ENCODE measurements at regions not wholly inside any gene's neighbourhood (a gene's known extent, or its start where the extent isn't known, plus 50 kb on each side); places are given as distances from the start of the nearest gene placed in this dataset.
A peak's percentile ranks its signal among the peaks of the same experiment; 100 is the strongest.

GRCh38 chr1:66443793-66444192, 90.2 kb upstream of the SGIP1 start:
- Histone ChIP-seq H4K91ac (ENCODE audit: low read depth, low read length, poor library complexity) (no peak overlapping the region), H3K27me3 (ENCODE audit: control insufficient read depth in 3 of 3, insufficient read depth in 3 of 3, low read depth in 1 of 3, low read length in 3 of 3) (no peaks in the 10 kb centered on the region), H3K4me3 (ENCODE audit: low read length in 2 of 2) (no peak overlapping the region), H2BK120ac (ENCODE audit: low read depth, low read length) (no peak overlapping the region), H4K8ac (ENCODE audit: low read depth, low read length) (no peak overlapping the region), H2BK5ac (ENCODE audit: low read length) (no peak overlapping the region), H3K4me1 (ENCODE audit: control insufficient read depth in 2 of 2, insufficient read depth in 1 of 2, low read depth in 1 of 2, low read length in 2 of 2) (peaks cover 7% of the 10 kb centered on the region in 2 donors), H2AK5ac (ENCODE audit: low read depth, low read length) (no peak overlapping the region), H3K18ac (ENCODE audit: low read length) (no peak overlapping the region), H3K79me1 (ENCODE audit: low read depth, low read length) (no peaks in the 10 kb centered on the region), H3K9ac (ENCODE audit: low read depth, low read length, poor library complexity) (no peak overlapping the region), H2BK12ac (ENCODE audit: low read length) (no peak overlapping the region), H3K4me2 (ENCODE audit: insufficient read depth, low read length, poor library complexity, severe bottlenecking) (no peak overlapping the region), H2BK15ac (ENCODE audit: low read length) (no peak overlapping the region), H3K23ac (ENCODE audit: low read depth, low read length, poor library complexity) (no peak overlapping the region), H3K27ac (replicated peaks; ENCODE audit: low read length) (no peak overlapping the region), H2AFZ (ENCODE audit: low read length) (no peak overlapping the region), H3K4ac (ENCODE audit: low read length) (no peak overlapping the region), H3K9me3 (replicated peaks in 1 of 2; ENCODE audit: control insufficient read depth in 2 of 2, insufficient read depth in 1 of 2, low read depth in 1 of 2, low read length in 2 of 2) (no peaks in the 10 kb centered on the region), H3K36me3 (replicated peaks in 1 of 2; ENCODE audit: control insufficient read depth in 2 of 2, insufficient read depth in 2 of 2, low read length in 2 of 2) (no peaks in the 10 kb centered on the region), H3K14ac (ENCODE audit: low read length) (no peak overlapping the region)
- no peak for DNase-seq (ENCODE audit: low spot score)
- WGBS, 2 donors (ENCODE audit: extremely low coverage in 2 of 2, insufficient read length in 2 of 2, insufficient replicate concordance in 1 of 2), result no CpG with 5 or more reads among the region's 1 CpG

GRCh38 chr1:66444438-66445265, 89.3 kb upstream of the SGIP1 start:
- Histone ChIP-seq H3K18ac (ENCODE audit: low read length) (no peak overlapping the region), H3K4me1 (ENCODE audit: control insufficient read depth in 2 of 2, insufficient read depth in 1 of 2, low read depth in 1 of 2, low read length in 2 of 2) (peaks cover 7% of the 10 kb centered on the region in 2 donors), H3K9ac (ENCODE audit: low read depth, low read length, poor library complexity) (no peak overlapping the region), H4K8ac (ENCODE audit: low read depth, low read length) (no peak overlapping the region), H3K36me3 (replicated peaks in 1 of 2; ENCODE audit: control insufficient read depth in 2 of 2, insufficient read depth in 2 of 2, low read length in 2 of 2) (no peaks in the 10 kb centered on the region), H3K4me3 (ENCODE audit: low read length in 2 of 2) (no peak overlapping the region), H2AK5ac (ENCODE audit: low read depth, low read length) (no peak overlapping the region), H2BK120ac (ENCODE audit: low read depth, low read length) (no peak overlapping the region), H3K27ac (replicated peaks; ENCODE audit: low read length) (no peak overlapping the region), H3K9me3 (replicated peaks in 1 of 2; ENCODE audit: control insufficient read depth in 2 of 2, insufficient read depth in 1 of 2, low read depth in 1 of 2, low read length in 2 of 2) (no peaks in the 10 kb centered on the region), H3K23ac (ENCODE audit: low read depth, low read length, poor library complexity) (no peak overlapping the region), H2AFZ (ENCODE audit: low read length) (no peak overlapping the region), H4K91ac (ENCODE audit: low read depth, low read length, poor library complexity) (no peak overlapping the region), H3K27me3 (ENCODE audit: control insufficient read depth in 3 of 3, insufficient read depth in 3 of 3, low read depth in 1 of 3, low read length in 3 of 3) (no peaks in the 10 kb centered on the region), H3K4ac (ENCODE audit: low read length) (no peak overlapping the region), H3K4me2 (ENCODE audit: insufficient read depth, low read length, poor library complexity, severe bottlenecking) (no peak overlapping the region), H2BK12ac (ENCODE audit: low read length) (no peak overlapping the region), H3K14ac (ENCODE audit: low read length) (no peak overlapping the region), H3K79me1 (ENCODE audit: low read depth, low read length) (no peaks in the 10 kb centered on the region), H2BK5ac (ENCODE audit: low read length) (no peak overlapping the region), H2BK15ac (ENCODE audit: low read length) (no peak overlapping the region)
- no CpG with 5 or more reads among the region's 3 CpGs for WGBS, 2 donors (ENCODE audit: extremely low coverage in 2 of 2, insufficient read length in 2 of 2, insufficient replicate concordance in 1 of 2)
- DNase-seq (ENCODE audit: low spot score), result no peak

- H3K23ac ChIP-seq (ENCODE audit: low read depth, low read length, poor library complexity), result no peak overlapping the region
- no peak overlapping the region for H3K14ac ChIP-seq (ENCODE audit: low read length)
- H3K9me3 ChIP-seq (replicated peaks in 1 of 2; ENCODE audit: control insufficient read depth in 2 of 2, insufficient read depth in 1 of 2, low read depth in 1 of 2, low read length in 2 of 2), result no peaks in the 10 kb centered on the region
- H4K91ac ChIP-seq (ENCODE audit: low read depth, low read length, poor library complexity), result no peak overlapping the region
- H2AK5ac ChIP-seq (ENCODE audit: low read depth, low read length), result no peak overlapping the region
- H3K27me3 ChIP-seq (ENCODE audit: control insufficient read depth in 3 of 3, insufficient read depth in 3 of 3, low read depth in 1 of 3, low read length in 3 of 3), result no peaks in the 10 kb centered on the region
- H4K8ac ChIP-seq (ENCODE audit: low read depth, low read length), result no peak overlapping the region
- DNase-seq (ENCODE audit: low spot score), result no peak
- H3K79me1 ChIP-seq (ENCODE audit: low read depth, low read length), result no peaks in the 10 kb centered on the region
- H3K4me2 ChIP-seq (ENCODE audit: insufficient read depth, low read length, poor library complexity, severe bottlenecking), result no peak overlapping the region
- WGBS, 2 donors (ENCODE audit: extremely low coverage in 2 of 2, insufficient read length in 2 of 2, insufficient replicate concordance in 1 of 2), result no CpG with 5 or more reads among the region's 5 CpGs
- no peak overlapping the region for H2BK120ac ChIP-seq (ENCODE audit: low read depth, low read length)
- peak overlapping the region; percentile 5 for H3K18ac ChIP-seq (ENCODE audit: low read length)
- no peak overlapping the region for H3K9ac ChIP-seq (ENCODE audit: low read depth, low read length, poor library complexity)
- peak overlapping the region; percentile 85 for H2AFZ ChIP-seq (ENCODE audit: low read length)
- no peak overlapping the region for H3K4ac ChIP-seq (ENCODE audit: low read length)
- no peak overlapping the region for H2BK15ac ChIP-seq (ENCODE audit: low read length)
- peak overlapping the region; percentile 14 for H3K27ac ChIP-seq (replicated peaks; ENCODE audit: low read length)
- H3K4me3 ChIP-seq (ENCODE audit: low read length in 2 of 2), result no peak overlapping the region
- peaks cover 7% of the 10 kb centered on the region in 2 donors for H3K4me1 ChIP-seq (ENCODE audit: control insufficient read depth in 2 of 2, insufficient read depth in 1 of 2, low read depth in 1 of 2, low read length in 2 of 2)
- H2BK5ac ChIP-seq (ENCODE audit: low read length), result no peak overlapping the region
- H3K36me3 ChIP-seq (replicated peaks in 1 of 2; ENCODE audit: control insufficient read depth in 2 of 2, insufficient read depth in 2 of 2, low read length in 2 of 2), result no peaks in the 10 kb centered on the region
- no peak overlapping the region for H2BK12ac ChIP-seq (ENCODE audit: low read length)
Measured at GRCh38 chr1:66445492-66446181, 88.3 kb upstream of the SGIP1 start.

- peak overlapping the region; percentile 85 for H2AFZ ChIP-seq (ENCODE audit: low read length)
- H3K79me1 ChIP-seq (ENCODE audit: low read depth, low read length), result no peaks in the 10 kb centered on the region
- no CpG with 5 or more reads among the region's 8 CpGs for WGBS, 2 donors (ENCODE audit: extremely low coverage in 2 of 2, insufficient read length in 2 of 2, insufficient replicate concordance in 1 of 2)
- no peaks in the 10 kb centered on the region for H3K9me3 ChIP-seq (replicated peaks in 1 of 2; ENCODE audit: control insufficient read depth in 2 of 2, insufficient read depth in 1 of 2, low read depth in 1 of 2, low read length in 2 of 2)
- H3K4me2 ChIP-seq (ENCODE audit: insufficient read depth, low read length, poor library complexity, severe bottlenecking), result no peak overlapping the region
- peak; percentile 72 for DNase-seq (ENCODE audit: low spot score)
- H4K8ac ChIP-seq (ENCODE audit: low read depth, low read length), result no peak overlapping the region
- no peak overlapping the region for H3K23ac ChIP-seq (ENCODE audit: low read depth, low read length, poor library complexity)
- H4K91ac ChIP-seq (ENCODE audit: low read depth, low read length, poor library complexity), result no peak overlapping the region
- H3K18ac ChIP-seq (ENCODE audit: low read length), result no peak overlapping the region
- no peak overlapping the region for H2BK12ac ChIP-seq (ENCODE audit: low read length)
- H3K27ac ChIP-seq (replicated peaks; ENCODE audit: low read length), result no peak overlapping the region
- H3K36me3 ChIP-seq (replicated peaks in 1 of 2; ENCODE audit: control insufficient read depth in 2 of 2, insufficient read depth in 2 of 2, low read length in 2 of 2), result no peaks in the 10 kb centered on the region
- no peak overlapping the region for H2BK120ac ChIP-seq (ENCODE audit: low read depth, low read length)
- H3K4me1 ChIP-seq (ENCODE audit: control insufficient read depth in 2 of 2, insufficient read depth in 1 of 2, low read depth in 1 of 2, low read length in 2 of 2), result peaks cover 7% of the 10 kb centered on the region in 2 donors
- H3K4ac ChIP-seq (ENCODE audit: low read length), result no peak overlapping the region
- no peak overlapping the region for H2AK5ac ChIP-seq (ENCODE audit: low read depth, low read length)
- H3K14ac ChIP-seq (ENCODE audit: low read length), result no peak overlapping the region
- H3K27me3 ChIP-seq (ENCODE audit: control insufficient read depth in 3 of 3, insufficient read depth in 3 of 3, low read depth in 1 of 3, low read length in 3 of 3), result no peaks in the 10 kb centered on the region
- no peak overlapping the region for H2BK5ac ChIP-seq (ENCODE audit: low read length)
- no peak overlapping the region for H3K9ac ChIP-seq (ENCODE audit: low read depth, low read length, poor library complexity)
- H3K4me3 ChIP-seq (ENCODE audit: low read length in 2 of 2), result no peak overlapping the region
- no peak overlapping the region for H2BK15ac ChIP-seq (ENCODE audit: low read length)
Measured at GRCh38 chr1:66446261-66447001, 87.5 kb upstream of the SGIP1 start.

Data from neuronal stem cell (in vitro differentiated cells).